Karpas-422 (cell line): ENCODE measurements at regions not wholly inside any gene's neighbourhood (a gene's known extent, or its start where the extent isn't known, plus 50 kb on each side); places are given as distances from the start of the nearest gene placed in this dataset.

ENCODE experiments used
- DNase-seq: peaks from one replicate; pipeline ENCODE4 v3.0.0-alpha.2; 2015
- H2AFZ ChIP-seq: fragments of 200-600 bp; sonication (generic); 2 replicates; pipeline ENCODE4 v1.6.1; 2014; ENCODE audit warnings: antibody characterized with exemption, low read length, mixed read lengths
- H3K27ac ChIP-seq: fragments of 200-600 bp; sonication (generic); 2 replicates; pipeline ENCODE4 v1.5.1; 2014; ENCODE audit warnings: mild to moderate bottlenecking, low read length, moderate library complexity
- H3K27me3 ChIP-seq: fragments of 200-600 bp; sonication (generic); 2 replicates; pipeline ENCODE4 v1.6.1; 2014; ENCODE audit warnings: low read length, mixed read lengths
- H3K36me3 ChIP-seq: fragments of 200-600 bp; sonication (generic); 2 replicates; pipeline ENCODE4 v1.6.1; 2014; ENCODE audit warnings: low read length, mixed read lengths; ENCODE audit not compliant: insufficient read depth
- H3K4me1 ChIP-seq: fragments of 200-600 bp; sonication (generic); 2 replicates; pipeline ENCODE4 v1.6.1; 2014; ENCODE audit warnings: mild to moderate bottlenecking, low read length, mixed read lengths
- H3K4me2 ChIP-seq: fragments of 200-600 bp; sonication (generic); 2 replicates; pipeline ENCODE4 v1.6.1; 2014; ENCODE audit warnings: low read length, low read depth, mild to moderate bottlenecking; ENCODE audit not compliant: poor library complexity, severe bottlenecking
- H3K4me3 ChIP-seq: fragments of 200-600 bp; sonication (generic); 2 replicates; pipeline ENCODE4 v1.5.1; 2014; ENCODE audit warnings: mild to moderate bottlenecking, antibody characterized with exemption, low read length, mixed read lengths
- H3K79me2 ChIP-seq: fragments of 200-600 bp; sonication (generic); 2 replicates; pipeline ENCODE4 v1.6.1; 2014; ENCODE audit warnings: mild to moderate bottlenecking, low read length, mixed read lengths
- H3K9ac ChIP-seq: fragments of 200-600 bp; sonication (generic); 2 replicates; pipeline ENCODE4 v1.6.0; 2014; ENCODE audit warnings: low read length
- H3K9me2 ChIP-seq: fragments of 200-600 bp; sonication (generic), shearing (Covaris generic); replicated peaks from 2 replicates; pipeline ENCODE4 v1.6.0; 2014; ENCODE audit warnings: mild to moderate bottlenecking, low read length, moderate library complexity; ENCODE audit not compliant: insufficient read depth
- H3K9me3 ChIP-seq: fragments of 300-700, 200-600 bp; sonication (generic); 2 replicates; pipeline ENCODE4 v1.6.1; 2014; ENCODE audit warnings: low read length, mixed read lengths
- H4K20me1 ChIP-seq: fragments of 200-600 bp; sonication (generic); 2 replicates; pipeline ENCODE4 v1.6.1; 2014; ENCODE audit warnings: mild to moderate bottlenecking, antibody characterized with exemption, low read length, low read depth; ENCODE audit not compliant: insufficient read depth

- H3K9ac ChIP-seq: no peak overlapping the region
- no peak overlapping the region for H2AFZ ChIP-seq
- H3K9me3 ChIP-seq: peaks cover 36% of the 10 kb centered on the region
- H3K36me3 ChIP-seq: no peaks in the 10 kb centered on the region
- DNase-seq: no peak
- no peak overlapping the region for H3K27ac ChIP-seq
- H3K9me2 ChIP-seq: no peaks in the 10 kb centered on the region
- no peaks in the 10 kb centered on the region for H3K79me2 ChIP-seq
- H3K4me2 ChIP-seq: no peak overlapping the region
- no peaks in the 10 kb centered on the region for H4K20me1 ChIP-seq
- H3K27me3 ChIP-seq: no peaks in the 10 kb centered on the region
- H3K4me1 ChIP-seq: no peaks in the 10 kb centered on the region
- H3K4me3 ChIP-seq: no peak overlapping the region
These were observed 595.7 kb upstream of the POU3F4 start for GRCh38 chrX:82912382-82912781.

GRCh38 chrX:82934980-82935379 is 573.1 kb upstream of the POU3F4 start:
- H3K79me2 ChIP-seq: no peaks in the 10 kb centered on the region
- no peak overlapping the region for H3K4me3 ChIP-seq
- peaks cover 8% of the 10 kb centered on the region for H3K9me3 ChIP-seq
- no peaks in the 10 kb centered on the region for H3K4me1 ChIP-seq
- no peak for DNase-seq
- H3K36me3 ChIP-seq: no peaks in the 10 kb centered on the region
- H2AFZ ChIP-seq: no peak overlapping the region
- no peaks in the 10 kb centered on the region for H3K9me2 ChIP-seq
- H3K4me2 ChIP-seq: no peak overlapping the region
- H3K27ac ChIP-seq: no peak overlapping the region
- no peak overlapping the region for H3K9ac ChIP-seq
- no peaks in the 10 kb centered on the region for H4K20me1 ChIP-seq
- no peaks in the 10 kb centered on the region for H3K27me3 ChIP-seq

- Histone ChIP-seq H2AFZ (no peak overlapping the region), H3K4me1 (no peaks in the 10 kb centered on the region), H3K27ac (no peak overlapping the region), H3K4me3 (no peak overlapping the region), H3K27me3 (no peaks in the 10 kb centered on the region), H3K9me3 (peaks cover 21% of the 10 kb centered on the region), H3K79me2 (no peaks in the 10 kb centered on the region), H3K4me2 (no peak overlapping the region), H3K36me3 (no peaks in the 10 kb centered on the region), H4K20me1 (no peaks in the 10 kb centered on the region), H3K9me2 (no peaks in the 10 kb centered on the region), H3K9ac (no peak overlapping the region)
- no peak for DNase-seq
These were observed 562.8 kb upstream of the POU3F4 start for GRCh38 chrX:82945332-82945731.

GRCh38 chrX:82961129-82961528 is 547.0 kb upstream of the POU3F4 start:
- Histone ChIP-seq H3K4me1 (no peaks in the 10 kb centered on the region), H3K4me3 (no peak overlapping the region), H3K4me2 (no peak overlapping the region), H2AFZ (no peak overlapping the region), H3K9me2 (no peaks in the 10 kb centered on the region), H3K27ac (no peak overlapping the region), H3K9me3 (peaks cover 19% of the 10 kb centered on the region; the same call in 1 of the 2 replicates), H3K79me2 (no peaks in the 10 kb centered on the region), H3K36me3 (no peaks in the 10 kb centered on the region), H3K27me3 (no peaks in the 10 kb centered on the region), H3K9ac (no peak overlapping the region), H4K20me1 (no peaks in the 10 kb centered on the region)
- DNase-seq: no peak

GRCh38 chrX:82973646-82974045 is 534.4 kb upstream of the POU3F4 start:
- Histone ChIP-seq H3K36me3 (no peaks in the 10 kb centered on the region), H3K9ac (no peak overlapping the region), H3K27me3 (no peaks in the 10 kb centered on the region), H4K20me1 (no peaks in the 10 kb centered on the region), H2AFZ (no peak overlapping the region), H3K9me2 (no peaks in the 10 kb centered on the region), H3K79me2 (no peaks in the 10 kb centered on the region), H3K27ac (no peak overlapping the region), H3K9me3 (peaks cover 27% of the 10 kb centered on the region), H3K4me2 (no peak overlapping the region), H3K4me3 (no peak overlapping the region), H3K4me1 (no peaks in the 10 kb centered on the region)
- no peak for DNase-seq

GRCh38 chrX:82998163-82998562 is 509.9 kb upstream of the POU3F4 start:
- no peaks in the 10 kb centered on the region for H3K79me2 ChIP-seq
- DNase-seq: no peak

GRCh38 chrX:83004012-83004411 is 504.1 kb upstream of the POU3F4 start:
- Histone ChIP-seq H3K9me2 (no peaks in the 10 kb centered on the region), H3K4me2 (no peak overlapping the region), H3K9ac (no peak overlapping the region), H3K4me3 (no peak overlapping the region), H3K4me1 (no peaks in the 10 kb centered on the region), H3K36me3 (no peaks in the 10 kb centered on the region), H3K79me2 (no peaks in the 10 kb centered on the region), H2AFZ (no peak overlapping the region), H3K27me3 (no peaks in the 10 kb centered on the region), H3K27ac (no peak overlapping the region), H4K20me1 (no peaks in the 10 kb centered on the region), H3K9me3 (peaks cover 13% of the 10 kb centered on the region; the same call in 1 of the 2 replicates)
- DNase-seq: no peak

More at GRCh38 chrX:82998163-82998562, 509.9 kb upstream of the POU3F4 start:
- Histone ChIP-seq H3K9me2 (no peaks in the 10 kb centered on the region), H3K27me3 (no peaks in the 10 kb centered on the region), H3K4me2 (no peak overlapping the region), H3K36me3 (no peaks in the 10 kb centered on the region), H3K27ac (no peak overlapping the region), H4K20me1 (no peaks in the 10 kb centered on the region), H3K4me1 (no peaks in the 10 kb centered on the region), H3K9me3 (peaks cover 31% of the 10 kb centered on the region), H3K4me3 (no peak overlapping the region), H2AFZ (no peak overlapping the region), H3K9ac (no peak overlapping the region)

GRCh38 chrX:83008415-83008814 is 499.7 kb upstream of the POU3F4 start:
- DNase-seq: peak; percentile 83
- Histone ChIP-seq H3K9me2 (no peaks in the 10 kb centered on the region), H3K4me2 (no peak overlapping the region), H3K36me3 (no peaks in the 10 kb centered on the region), H3K9me3 (peaks cover 9% of the 10 kb centered on the region; the same call in 1 of the 2 replicates), H3K27ac (no peak overlapping the region), H3K4me3 (no peak overlapping the region), H3K79me2 (no peaks in the 10 kb centered on the region), H2AFZ (no peak overlapping the region), H4K20me1 (no peaks in the 10 kb centered on the region), H3K27me3 (no peaks in the 10 kb centered on the region), H3K9ac (no peak overlapping the region), H3K4me1 (no peaks in the 10 kb centered on the region)

- Histone ChIP-seq H3K4me3 (no peak overlapping the region), H4K20me1 (no peaks in the 10 kb centered on the region), H3K4me1 (no peaks in the 10 kb centered on the region), H3K9me2 (no peaks in the 10 kb centered on the region), H3K27me3 (no peaks in the 10 kb centered on the region), H3K9ac (no peak overlapping the region), H3K9me3 (peaks cover 37% of the 10 kb centered on the region), H3K79me2 (no peaks in the 10 kb centered on the region), H2AFZ (no peak overlapping the region), H3K4me2 (no peak overlapping the region), H3K27ac (no peak overlapping the region), H3K36me3 (no peaks in the 10 kb centered on the region; the same call in 1 of the 2 replicates)
- DNase-seq: no peak
These were observed 488.8 kb upstream of the POU3F4 start for GRCh38 chrX:83019258-83019657.
